ENCODE measurements at regions not wholly inside any gene's neighbourhood (a gene's known extent, or its start where the extent isn't known, plus 50 kb on each side); places are given as distances from the start of the nearest gene placed in this dataset.

DNA sequence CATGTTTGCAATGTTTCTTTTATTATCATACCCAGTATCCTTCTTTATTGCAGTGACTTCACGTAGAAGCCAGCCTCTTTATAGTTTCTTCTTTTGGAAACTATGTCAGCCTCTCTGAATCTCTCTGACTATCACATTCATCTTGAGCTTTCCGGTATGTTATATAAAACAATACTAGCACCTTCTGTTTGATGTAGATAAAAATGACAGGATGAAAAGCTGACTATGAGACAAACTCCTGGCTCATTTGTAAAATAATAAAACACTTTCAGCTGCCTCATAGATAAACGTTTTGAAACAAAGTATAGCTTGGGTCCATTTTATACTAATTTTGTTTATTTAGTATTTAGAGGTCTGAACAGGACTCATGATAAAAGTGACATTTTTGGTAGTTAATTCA is 1145.4 kb upstream of the NUDT12 start:
- FAIRE-seq: no peak
- Mint-ChIP-seq H3K36me3 (ENCODE audit: low read depth, unreplicated experiment) (no peaks in the 10 kb centered on the region), H3K9me3 (ENCODE audit: unreplicated experiment) (peaks cover 5% of the 10 kb centered on the region), H3K4me3 (ENCODE audit: unreplicated experiment) (no peak overlapping the region), H3K27ac (ENCODE audit: unreplicated experiment) (no peak overlapping the region), H3K4me1 (ENCODE audit: low read depth, unreplicated experiment) (no peaks in the 10 kb centered on the region), H3K27me3 (ENCODE audit: low read depth, unreplicated experiment) (no peaks in the 10 kb centered on the region)
- Histone ChIP-seq H3K4me1 (ENCODE audit: insufficient read depth, low read length) (no peaks in the 10 kb centered on the region), H2AFZ (ENCODE audit: low read depth, low read length) (no peak overlapping the region), H3K9ac (ENCODE audit: low read length) (no peak overlapping the region), H3K4me2 (ENCODE audit: low read length) (no peak overlapping the region), H3K4me3 (ENCODE audit: insufficient read depth, low read depth, low read length) (no peak overlapping the region), H3K27me3 (ENCODE audit: insufficient read depth, low read length) (no peaks in the 10 kb centered on the region), H3K27ac (ENCODE audit: low read depth, low read length) (no peak overlapping the region), H3K9me3 (ENCODE audit: insufficient read depth, low read depth, low read length) (no peaks in the 10 kb centered on the region), H3K79me2 (ENCODE audit: insufficient read depth, low read length) (no peaks in the 10 kb centered on the region), H3K36me3 (ENCODE audit: insufficient read depth, low read length) (no peaks in the 10 kb centered on the region), H4K20me1 (ENCODE audit: insufficient read depth, low read length) (no peaks in the 10 kb centered on the region)
- TF ChIP-seq EZH2 (IDR thresholded peaks at IDR 0.05; ENCODE audit: insufficient read depth, low read length): no peak
- TF ChIP-seq CTCF (IDR thresholded peaks at IDR 0.05; ENCODE audit: insufficient read depth, low read depth, low read length): no peak
- no peak for DNase-seq (ENCODE audit: low read depth)

DNA sequence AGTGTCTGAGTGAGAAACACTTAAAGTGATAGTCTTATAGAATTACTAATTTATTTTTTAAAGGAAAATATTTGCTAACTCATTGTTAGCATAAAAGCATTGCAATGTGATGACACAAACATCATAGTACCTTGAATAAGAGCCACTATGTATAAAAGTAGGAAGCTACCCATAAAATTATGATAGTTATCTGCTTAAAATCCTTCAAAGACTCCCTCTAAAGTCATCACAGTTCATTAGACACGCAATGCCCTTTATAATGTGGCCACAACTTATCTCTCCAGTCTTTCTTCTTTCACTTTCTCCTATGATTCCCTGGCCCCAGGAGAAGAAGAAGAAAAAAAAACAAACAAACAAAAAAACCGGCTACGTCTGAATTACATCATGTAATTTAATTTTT is 1144.0 kb upstream of the NUDT12 start:
- H3K27me3 ChIP-seq (ENCODE audit: insufficient read depth, low read length): no peaks in the 10 kb centered on the region
- Mint-ChIP-seq H3K27ac (ENCODE audit: unreplicated experiment) (no peak overlapping the region), H3K36me3 (ENCODE audit: low read depth, unreplicated experiment) (no peaks in the 10 kb centered on the region), H3K27me3 (ENCODE audit: low read depth, unreplicated experiment) (no peaks in the 10 kb centered on the region), H3K4me1 (ENCODE audit: low read depth, unreplicated experiment) (no peaks in the 10 kb centered on the region), H3K4me3 (ENCODE audit: unreplicated experiment) (no peak overlapping the region), H3K9me3 (ENCODE audit: unreplicated experiment) (peaks cover 2% of the 10 kb centered on the region)
- no peak overlapping the region for H2AFZ ChIP-seq (ENCODE audit: low read depth, low read length)
- no peak overlapping the region for H3K4me2 ChIP-seq (ENCODE audit: low read length)
- H3K9me3 ChIP-seq (ENCODE audit: insufficient read depth, low read depth, low read length): no peaks in the 10 kb centered on the region
- H3K79me2 ChIP-seq (ENCODE audit: insufficient read depth, low read length): no peaks in the 10 kb centered on the region
- no peak overlapping the region for H3K27ac ChIP-seq (ENCODE audit: low read depth, low read length)
- no peak overlapping the region for H3K4me3 ChIP-seq (ENCODE audit: insufficient read depth, low read depth, low read length)
- no peaks in the 10 kb centered on the region for H4K20me1 ChIP-seq (ENCODE audit: insufficient read depth, low read length)
- no peaks in the 10 kb centered on the region for H3K36me3 ChIP-seq (ENCODE audit: insufficient read depth, low read length)
- H3K9ac ChIP-seq (ENCODE audit: low read length): no peak overlapping the region
- DNase-seq (ENCODE audit: low read depth) (no peak), FAIRE-seq (no peak)
- H3K4me1 ChIP-seq (ENCODE audit: insufficient read depth, low read length): no peaks in the 10 kb centered on the region
- TF ChIP-seq EZH2 (IDR thresholded peaks at IDR 0.05; ENCODE audit: insufficient read depth, low read length) (no peak), CTCF (IDR thresholded peaks at IDR 0.05; ENCODE audit: insufficient read depth, low read depth, low read length) (no peak)

- Mint-ChIP-seq H3K4me1 (ENCODE audit: low read depth, unreplicated experiment) (no peaks in the 10 kb centered on the region), H3K4me3 (ENCODE audit: unreplicated experiment) (no peak overlapping the region), H3K36me3 (ENCODE audit: low read depth, unreplicated experiment) (no peaks in the 10 kb centered on the region), H3K27me3 (ENCODE audit: low read depth, unreplicated experiment) (no peaks in the 10 kb centered on the region), H3K9me3 (ENCODE audit: unreplicated experiment) (peaks cover 9% of the 10 kb centered on the region), H3K27ac (ENCODE audit: unreplicated experiment) (no peak overlapping the region)
- H3K4me3 ChIP-seq (ENCODE audit: insufficient read depth, low read depth, low read length): no peak overlapping the region
- peaks cover 12% of the 10 kb centered on the region for H3K9me3 ChIP-seq (ENCODE audit: insufficient read depth, low read depth, low read length)
- no peaks in the 10 kb centered on the region for H3K36me3 ChIP-seq (ENCODE audit: insufficient read depth, low read length)
- no peak overlapping the region for H3K9ac ChIP-seq (ENCODE audit: low read length)
- TF ChIP-seq CTCF (IDR thresholded peaks at IDR 0.05; ENCODE audit: insufficient read depth, low read depth, low read length) (no peak), EZH2 (IDR thresholded peaks at IDR 0.05; ENCODE audit: insufficient read depth, low read length) (no peak)
- no peak overlapping the region for H3K27ac ChIP-seq (ENCODE audit: low read depth, low read length)
- H4K20me1 ChIP-seq (ENCODE audit: insufficient read depth, low read length): no peaks in the 10 kb centered on the region
- no peaks in the 10 kb centered on the region for H3K4me1 ChIP-seq (ENCODE audit: insufficient read depth, low read length)
- FAIRE-seq: no peak
- no peaks in the 10 kb centered on the region for H3K79me2 ChIP-seq (ENCODE audit: insufficient read depth, low read length)
- H3K27me3 ChIP-seq (ENCODE audit: insufficient read depth, low read length): no peaks in the 10 kb centered on the region
- H2AFZ ChIP-seq (ENCODE audit: low read depth, low read length): no peak overlapping the region
- H3K4me2 ChIP-seq (ENCODE audit: low read length): no peak overlapping the region
- no peak for DNase-seq (ENCODE audit: low read depth)
Measured at GRCh38 chr5:104702212-104702611, 1139.6 kb upstream of the NUDT12 start.

All from astrocyte (in vitro differentiated cells and primary cell).